NT2/D1 (cell line): ENCODE measurements at regions not wholly inside any gene's neighbourhood (a gene's known extent, or its start where the extent isn't known, plus 50 kb on each side); places are given as distances from the start of the nearest gene placed in this dataset.

Source experiments
- DNase-seq: peaks from one replicate; pipeline ENCODE4 v3.0.0-alpha.2; 2011; ENCODE audit warnings: low read depth, low spot score
- H3K27me3 ChIP-seq: 2 replicates; pipeline ENCODE4 v1.6.0; 2011; ENCODE audit warnings: mild to moderate bottlenecking; ENCODE audit not compliant: insufficient read length, insufficient read depth
- H3K36me3 ChIP-seq: 2 replicates; pipeline ENCODE4 v1.6.1; 2011; ENCODE audit warnings: mild to moderate bottlenecking, low read length, mixed read lengths; ENCODE audit not compliant: insufficient read depth, insufficient read length
- H3K4me1 ChIP-seq: 2 replicates; pipeline ENCODE4 v1.5.1; 2011; ENCODE audit not compliant: insufficient read depth, insufficient read length
- H3K4me3 ChIP-seq: 2 replicates; pipeline ENCODE4 v1.5.1; 2011; ENCODE audit warnings: low read depth; ENCODE audit not compliant: insufficient read length
- H3K9ac ChIP-seq: 2 replicates; pipeline ENCODE4 v1.6.0; 2011; ENCODE audit warnings: low read depth; ENCODE audit not compliant: insufficient read length
- H3K9me3 ChIP-seq: 2 replicates; pipeline ENCODE4 v1.5.1; 2011; ENCODE audit warnings: mild to moderate bottlenecking, low read length; ENCODE audit not compliant: insufficient read depth
- SUZ12 ChIP-seq: IDR thresholded peaks from 2 replicates; pipeline ENCODE4 v1.6.1; 2011; ENCODE audit not compliant: insufficient read length, insufficient read depth; ENCODE audit errors: extremely low read depth
- YY1 ChIP-seq: IDR thresholded peaks from 2 replicates; pipeline ENCODE4 v1.6.1; 2011; ENCODE audit not compliant: insufficient read length, insufficient read depth
- ZNF274 ChIP-seq: IDR thresholded peaks from 2 replicates; pipeline ENCODE4 v1.6.1; 2011; ENCODE audit warnings: mild to moderate bottlenecking, low read depth, low read length

- H3K9me3 ChIP-seq, result no peaks in the 10 kb centered on the region
- no peak overlapping the region for H3K4me3 ChIP-seq
- DNase-seq, result no peak
- TF ChIP-seq YY1, result no peak
- no peak for TF ChIP-seq SUZ12
- TF ChIP-seq ZNF274, result no peak
- no peaks in the 10 kb centered on the region for H3K27me3 ChIP-seq
- H3K9ac ChIP-seq, result no peak overlapping the region
- H3K36me3 ChIP-seq, result no peaks in the 10 kb centered on the region
- peaks cover 4% of the 10 kb centered on the region for H3K4me1 ChIP-seq
These were observed 55.3 kb upstream of the CLINT1 start for GRCh38 chr5:157914151-157914788.

DNA sequence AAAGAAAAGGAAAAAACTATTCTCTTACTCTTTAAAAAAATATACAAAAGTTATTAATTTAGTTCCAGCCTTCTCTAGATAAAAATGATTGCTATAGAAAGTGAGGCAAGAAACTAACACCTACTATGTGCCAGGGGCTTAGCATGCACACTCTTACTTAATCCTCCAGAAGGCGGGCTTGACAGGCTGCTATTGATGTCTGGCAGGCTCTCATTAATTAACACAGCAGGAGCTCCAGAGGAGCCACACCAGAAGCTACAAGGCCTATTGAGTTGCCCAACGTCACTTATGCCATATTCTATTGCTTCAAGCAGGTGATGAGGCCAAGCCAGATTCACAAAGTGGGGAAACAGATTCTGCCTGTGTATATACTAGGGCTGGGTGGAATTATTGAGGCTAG lies 54.6 kb upstream of the CLINT1 start:
- H3K36me3 ChIP-seq, result no peaks in the 10 kb centered on the region
- no peak overlapping the region for H3K9ac ChIP-seq
- H3K27me3 ChIP-seq, result no peaks in the 10 kb centered on the region
- no peak for DNase-seq
- no peak overlapping the region for H3K4me3 ChIP-seq
- H3K9me3 ChIP-seq, result no peaks in the 10 kb centered on the region
- no peak for TF ChIP-seq ZNF274
- TF ChIP-seq YY1, result no peak
- TF ChIP-seq SUZ12, result no peak
- no peaks in the 10 kb centered on the region for H3K4me1 ChIP-seq

DNA sequence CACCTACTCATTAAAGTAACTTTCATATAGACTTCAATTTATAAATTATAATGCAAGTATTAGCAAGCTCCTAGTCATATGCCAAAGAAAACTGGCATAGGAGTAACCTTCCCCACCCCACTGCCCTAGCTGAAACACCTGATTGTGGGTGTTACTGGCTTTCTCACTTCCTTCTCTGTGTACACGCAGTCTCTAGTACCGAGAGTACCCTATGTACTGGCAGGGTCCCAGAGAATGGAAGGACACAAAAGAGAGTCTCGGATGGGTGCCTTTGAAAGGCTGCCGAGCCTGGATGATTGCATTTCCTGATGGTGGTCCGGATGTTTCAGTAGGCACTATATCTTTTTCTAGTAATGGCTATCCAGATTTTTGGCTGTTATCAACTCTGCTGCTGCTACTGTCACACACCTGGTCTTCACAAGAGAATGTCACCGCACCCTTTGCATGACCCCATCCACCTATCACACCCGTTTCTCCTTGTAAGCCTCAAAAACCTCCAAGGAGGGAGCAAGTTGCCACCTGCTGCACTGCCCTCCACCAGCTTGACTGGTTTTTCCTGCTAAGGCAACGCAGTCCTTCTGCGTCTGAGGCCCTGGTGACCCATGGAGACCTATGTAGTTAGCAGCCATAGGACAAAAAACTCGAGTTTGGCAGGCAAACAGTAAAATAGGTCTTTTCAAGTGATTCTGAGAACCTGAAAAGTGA lies 53.8 kb upstream of the CLINT1 start:
- Histone ChIP-seq H3K9me3 (no peaks in the 10 kb centered on the region), H3K4me1 (no peaks in the 10 kb centered on the region), H3K4me3 (no peak overlapping the region), H3K36me3 (no peaks in the 10 kb centered on the region), H3K27me3 (no peaks in the 10 kb centered on the region), H3K9ac (no peak overlapping the region)
- no peak for DNase-seq
- TF ChIP-seq SUZ12 (no peak), YY1 (no peak), ZNF274 (no peak)

DNA sequence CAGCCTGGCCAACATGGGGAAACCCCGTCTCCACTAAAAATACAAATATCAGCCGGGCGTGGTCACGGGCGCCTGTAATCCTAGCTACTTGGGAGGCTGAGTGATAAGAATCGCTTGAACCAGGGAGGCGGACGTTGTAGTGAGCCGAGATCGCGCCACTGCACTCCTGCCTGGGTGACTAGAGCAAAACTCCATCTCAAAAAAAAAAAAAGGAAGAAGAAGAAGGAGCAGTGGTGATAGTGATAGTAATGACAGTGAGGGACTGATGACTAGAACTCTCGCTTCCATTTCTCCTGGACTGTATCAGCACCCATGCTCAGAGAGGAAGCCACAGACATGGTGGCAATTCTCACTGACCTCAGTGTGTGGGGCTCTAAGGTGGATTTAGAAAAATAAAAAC lies 52.6 kb upstream of the CLINT1 start:
- Histone ChIP-seq H3K9me3 (no peaks in the 10 kb centered on the region), H3K36me3 (no peaks in the 10 kb centered on the region), H3K27me3 (no peaks in the 10 kb centered on the region), H3K4me3 (no peak overlapping the region), H3K4me1 (no peaks in the 10 kb centered on the region), H3K9ac (no peak overlapping the region)
- TF ChIP-seq SUZ12 (no peak), YY1 (no peak), ZNF274 (no peak)
- DNase-seq, result no peak
